ENCODE measurements at regions not wholly inside any gene's neighbourhood (a gene's known extent, or its start where the extent isn't known, plus 50 kb on each side); places are given as distances from the start of the nearest gene placed in this dataset.

- Histone ChIP-seq H3K9ac (replicated peaks; ENCODE audit: extremely low read depth, insufficient read depth, low read length) (no peak overlapping the region), H3K79me2 (ENCODE audit: control insufficient read depth, insufficient read depth, low read length) (no peaks in the 10 kb centered on the region), H3K4me2 (ENCODE audit: insufficient read depth, low read length) (no peak overlapping the region), H2AFZ (ENCODE audit: low read depth, low read length) (no peak overlapping the region), H3K4me3 (replicated peaks in 1 of 3; ENCODE audit: insufficient read depth in 1 of 3, low read depth in 1 of 3, low read length in 3 of 3) (no peak overlapping the region), H4K20me1 (replicated peaks; ENCODE audit: control insufficient read depth, extremely low read depth, insufficient read depth, low read length) (no peaks in the 10 kb centered on the region), H3K27ac (ENCODE audit: insufficient read depth, low read depth, low read length) (no peak overlapping the region), H3K36me3 (ENCODE audit: control insufficient read depth in 2 of 2, extremely low read depth in 1 of 2, insufficient read depth in 2 of 2, low read length in 2 of 2) (no peaks in the 10 kb centered on the region), H3K9me3 (replicated peaks; ENCODE audit: control insufficient read depth, insufficient read depth, low read length) (peaks cover 3% of the 10 kb centered on the region), H3K9me1 (replicated peaks; ENCODE audit: control insufficient read depth, extremely low read depth, insufficient read depth, low read length) (no peaks in the 10 kb centered on the region), H3K27me3 (ENCODE audit: control insufficient read depth in 2 of 2, insufficient read depth in 2 of 2, low read length in 2 of 2) (no peaks in the 10 kb centered on the region), H3K4me1 (ENCODE audit: control insufficient read depth, extremely low read depth, insufficient read depth, low read length) (no peaks in the 10 kb centered on the region)
- dilution Hi-C loops (cut with MboI; ENCODE audit: extremely low pct_ligation_motif_present, low sequenced_read_pairs) (no loop called here), intact Hi-C loops (cut with micrococcal nuclease) (no loop called here)
- CTCF ChIA-PET, result no interaction called here
- TF ChIP-seq JUN (IDR thresholded peaks at IDR 0.05; ENCODE audit: borderline replicate concordance, insufficient read depth, insufficient read length, low read depth) (no peak), POLR2A (IDR thresholded peaks at IDR 0.05; ENCODE audit: low read depth, low read length) (no peak), CTCF (IDR thresholded peaks at IDR 0.05; ENCODE audit: extremely low read depth in 1 of 2, insufficient read depth in 1 of 2, low read depth in 1 of 2, low read length in 2 of 2) (no peak), MAX (IDR thresholded peaks at IDR 0.05; ENCODE audit: insufficient read depth, insufficient read length) (no peak), POLR2AphosphoS5 (IDR thresholded peaks at IDR 0.05; ENCODE audit: insufficient read depth, low read depth, low read length) (no peak), FOS (IDR thresholded peaks at IDR 0.05; ENCODE audit: borderline replicate concordance, insufficient read depth, low read length) (no peak), MYC (IDR thresholded peaks at IDR 0.05; ENCODE audit: low read depth, low read length) (no peak), GATA2 (IDR thresholded peaks at IDR 0.05; ENCODE audit: insufficient read depth, insufficient read length, low read depth, low read length) (no peak), EZH2 (IDR thresholded peaks at IDR 0.05; ENCODE audit: borderline replicate concordance, low read depth, low read length, severe bottlenecking) (no peak)
- no TSS peak for BruUV-seq (replicated peaks)
- FAIRE-seq (no peak), DNase-seq (ENCODE audit: low read depth, low spot score) (no peak)
- POLR2A ChIA-PET, result no interaction called here
Measured at GRCh38 chr14:98350213-98350612, 921.8 kb downstream of the BCL11B start.
